GM12891 (cell line): ENCODE measurements at regions not wholly inside any gene's neighbourhood (a gene's known extent, or its start where the extent isn't known, plus 50 kb on each side); places are given as distances from the start of the nearest gene placed in this dataset.
"Not testable (repeated sequence)": the region's sequence is repeated elsewhere in the genome, so short reads cannot be mapped to it uniquely, and the experiment has no call there.

Source experiments
- DNase-seq: peaks from one replicate; pipeline ENCODE4 v3.0.0; 2011; ENCODE audit warnings: low spot score; ENCODE audit not compliant: insufficient read length
- FAIRE-seq: peaks from 2 replicates; lab custom pipeline; 2011; peaks lifted over from hg19 to GRCh38; lab: Jason Lieb, UNC
- PAX5 ChIP-seq: IDR thresholded peaks from 2 replicates; pipeline ENCODE4 v1.6.1; 2011; ENCODE audit warnings: low read length, moderate library complexity, mild to moderate bottlenecking; ENCODE audit not compliant: insufficient read depth, severe bottlenecking
- POLR2A ChIP-seq: IDR thresholded peaks from 2 replicates; pipeline ENCODE4 v1.6.1; 2011; ENCODE audit warnings: low read depth, low read length, control low read depth
- POLR2AphosphoS5 ChIP-seq: IDR thresholded peaks from 2 replicates; pipeline ENCODE4 v1.6.1; 2011; ENCODE audit warnings: low read depth, low read length, control low read depth
- POU2F2 ChIP-seq: IDR thresholded peaks from 2 replicates; pipeline ENCODE4 v1.6.1; 2011; ENCODE audit warnings: low read depth, mild to moderate bottlenecking, control low read depth, low read length, moderate library complexity
- SPI1 ChIP-seq: IDR thresholded peaks from 2 replicates; pipeline ENCODE4 v1.6.1; 2011; ENCODE audit warnings: low read depth, low read length, control low read depth
- TAF1 ChIP-seq: IDR thresholded peaks from 2 replicates; pipeline ENCODE4 v1.6.1; 2011; ENCODE audit warnings: low read depth, low read length, control low read depth

GRCh38 chr10:31677195-31678138 is 251.2 kb downstream of the ARHGAP12 start:
- no peak for FAIRE-seq
- DNase-seq: no peak

GRCh38 chr10:31675726-31676125 is 252.9 kb downstream of the ARHGAP12 start:
- DNase-seq: no peak

More at GRCh38 chr10:31677195-31678138, 251.2 kb downstream of the ARHGAP12 start:
- TF ChIP-seq PAX5 (no peak), SPI1 (no peak), POLR2A (no peak), TAF1 (no peak)

GRCh38 chr10:31669357-31669756 is 259.3 kb downstream of the ARHGAP12 start:
- no peak for FAIRE-seq
- no peak for TF ChIP-seq PAX5
- DNase-seq: no peak

More at GRCh38 chr10:31675726-31676125, 252.9 kb downstream of the ARHGAP12 start:
- no peak for FAIRE-seq
- TF ChIP-seq POU2F2 (no peak), POLR2AphosphoS5 (no peak), POLR2A (no peak)

- no peak for DNase-seq
- no peak for FAIRE-seq
- TF ChIP-seq SPI1: no peak
- TF ChIP-seq TAF1: no peak
- TF ChIP-seq POLR2A: no peak
- no peak for TF ChIP-seq POLR2AphosphoS5
- no peak for TF ChIP-seq PAX5
- no peak for TF ChIP-seq POU2F2
These were observed 260.3 kb downstream of the ARHGAP12 start for GRCh38 chr10:31668326-31668725.

- FAIRE-seq, DNase-seq: not testable (repeated sequence)
These were observed 262.8 kb downstream of the ARHGAP12 start for GRCh38 chr10:31665764-31666279.

- FAIRE-seq (no peak), DNase-seq (no peak)
These were observed 263.8 kb downstream of the ARHGAP12 start for GRCh38 chr10:31664803-31665202.

GRCh38 chr10:31664071-31664470 is 264.6 kb downstream of the ARHGAP12 start:
- FAIRE-seq, DNase-seq: not testable (repeated sequence)

More at GRCh38 chr10:31664803-31665202, 263.8 kb downstream of the ARHGAP12 start:
- no peak for TF ChIP-seq PAX5
- TF ChIP-seq POLR2A: no peak
- no peak for TF ChIP-seq POLR2AphosphoS5
- TF ChIP-seq POU2F2: no peak
- TF ChIP-seq SPI1: no peak
- no peak for TF ChIP-seq TAF1

GRCh38 chr10:31660300-31660699 is 268.3 kb downstream of the ARHGAP12 start:
- FAIRE-seq (no peak), DNase-seq (no peak)
- TF ChIP-seq PAX5: no peak
- no peak for TF ChIP-seq TAF1
- TF ChIP-seq POU2F2: no peak
- no peak for TF ChIP-seq POLR2A
- TF ChIP-seq SPI1: no peak
- TF ChIP-seq POLR2AphosphoS5: no peak

GRCh38 chr10:31659665-31660064 is 269.0 kb downstream of the ARHGAP12 start:
- TF ChIP-seq POLR2AphosphoS5: no peak
- DNase-seq: no peak
- FAIRE-seq: no peak

- TF ChIP-seq PAX5 (no peak), SPI1 (no peak), TAF1 (no peak)
- FAIRE-seq: no peak
- no peak for DNase-seq
These were observed 271.2 kb downstream of the ARHGAP12 start for GRCh38 chr10:31657434-31657872.
